CD4-positive, alpha-beta T cell treated with Interleukin-6 at 100 ng/mL for 8 hours (primary cell): ENCODE measurements at regions not wholly inside any gene's neighbourhood (a gene's known extent, or its start where the extent isn't known, plus 50 kb on each side); places are given as distances from the start of the nearest gene placed in this dataset.
"Not testable (repeated sequence)": the region's sequence is repeated elsewhere in the genome, so short reads cannot be mapped to it uniquely, and the experiment has no call there.

Source experiments
- DNase-seq: peaks from one replicate; pipeline ENCODE4 v3.0.0-alpha.2; 2020; ENCODE audit warnings: mixed read lengths, low spot score

DNA sequence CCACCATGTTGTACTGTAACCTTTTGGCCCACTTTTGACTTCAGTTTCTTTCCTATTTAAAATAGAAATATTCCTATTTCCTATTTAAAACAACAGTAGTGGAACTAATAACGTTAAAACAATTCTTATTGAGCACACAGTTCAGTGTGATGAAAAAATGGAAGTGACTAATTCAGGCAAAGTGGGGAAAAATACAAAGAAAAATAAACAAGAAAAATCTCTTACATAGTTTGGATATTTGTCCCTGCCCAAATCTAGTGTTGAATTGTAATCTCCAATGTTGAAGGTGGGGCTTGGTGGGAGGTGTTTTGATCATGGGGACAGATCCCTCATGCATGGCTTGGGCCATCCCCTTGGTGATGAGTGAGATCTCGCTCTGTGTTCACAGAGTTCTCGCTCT lies 198.1 kb upstream of the CPHXL start:
- no peak for DNase-seq

DNA sequence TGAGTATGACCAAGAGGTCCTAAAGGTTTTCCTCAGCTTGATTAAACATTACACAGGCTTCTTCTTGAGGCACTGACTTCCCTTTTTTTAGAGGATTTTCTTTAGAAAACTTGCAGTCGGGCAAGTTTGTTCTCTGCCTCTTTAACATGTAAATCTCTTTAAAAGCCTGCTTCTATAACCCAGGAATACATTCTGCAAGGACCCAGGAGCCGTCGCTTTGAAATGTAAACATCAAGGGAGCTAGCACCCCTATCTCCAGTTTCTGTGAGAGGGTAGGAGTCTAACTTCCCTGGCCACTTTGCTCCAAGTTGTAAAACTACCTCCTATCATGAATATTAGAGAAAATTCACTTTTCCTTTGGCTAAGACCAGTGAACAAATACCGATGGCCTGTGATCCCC lies 201.5 kb upstream of the CPHXL start:
- DNase-seq = no peak

DNA sequence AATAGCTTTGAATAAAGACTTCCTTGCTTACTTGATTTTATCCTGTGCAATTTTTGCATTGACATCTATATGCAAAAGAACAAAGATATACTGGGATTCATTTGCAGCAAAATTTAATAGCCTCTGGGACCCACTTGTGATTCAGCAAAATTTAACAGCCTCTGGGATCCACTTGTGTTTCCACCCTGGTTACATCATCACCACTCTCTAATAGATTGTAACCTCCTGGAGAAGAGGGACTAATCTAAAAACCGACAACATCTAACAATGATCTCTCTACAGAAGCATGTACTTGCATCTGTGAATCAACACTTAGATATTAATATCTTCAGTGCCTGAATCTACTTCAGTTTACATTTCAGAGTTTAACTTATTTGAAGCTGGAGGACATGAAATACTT lies 202.0 kb upstream of the CPHXL start:
- DNase-seq = no peak

DNA sequence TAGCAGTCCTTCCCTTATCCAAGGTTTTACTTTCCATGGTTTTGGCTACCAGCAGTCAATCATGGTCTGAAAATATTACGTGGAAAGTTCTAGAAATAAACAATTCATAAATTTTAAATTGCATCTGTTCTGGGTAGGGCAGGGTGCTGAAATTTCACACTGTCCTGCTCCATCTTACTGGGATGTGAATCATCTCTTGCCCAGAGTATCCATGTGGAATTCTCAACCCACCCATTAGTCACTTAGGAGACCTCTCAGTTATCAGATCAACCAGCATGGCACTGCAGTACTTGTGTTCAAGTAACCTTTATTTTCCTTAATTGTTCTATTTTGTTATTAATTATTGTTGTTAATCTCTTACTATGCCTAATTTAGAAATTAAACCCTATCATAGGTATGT lies 202.8 kb upstream of the CPHXL start:
- no peak for DNase-seq

DNA sequence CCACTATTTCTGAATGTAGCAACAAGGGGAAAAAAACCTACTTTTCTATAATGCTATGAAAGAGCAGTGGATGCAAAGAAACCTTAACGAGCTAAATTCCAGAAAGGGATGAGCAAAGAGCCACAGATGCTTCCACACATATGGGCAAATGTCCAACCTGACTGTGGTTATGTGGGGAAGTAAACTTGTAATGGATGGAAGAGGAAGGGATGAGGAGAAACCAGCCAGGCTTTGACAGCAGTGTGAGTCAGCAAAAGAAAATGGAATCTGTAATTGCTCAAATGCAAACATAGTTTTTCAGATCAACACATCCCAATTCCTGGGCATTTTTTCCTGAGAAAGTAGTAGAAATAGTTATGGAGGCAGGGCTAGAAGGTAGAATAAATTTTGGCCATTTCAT lies 204.8 kb upstream of the CPHXL start:
- no peak for DNase-seq

DNA sequence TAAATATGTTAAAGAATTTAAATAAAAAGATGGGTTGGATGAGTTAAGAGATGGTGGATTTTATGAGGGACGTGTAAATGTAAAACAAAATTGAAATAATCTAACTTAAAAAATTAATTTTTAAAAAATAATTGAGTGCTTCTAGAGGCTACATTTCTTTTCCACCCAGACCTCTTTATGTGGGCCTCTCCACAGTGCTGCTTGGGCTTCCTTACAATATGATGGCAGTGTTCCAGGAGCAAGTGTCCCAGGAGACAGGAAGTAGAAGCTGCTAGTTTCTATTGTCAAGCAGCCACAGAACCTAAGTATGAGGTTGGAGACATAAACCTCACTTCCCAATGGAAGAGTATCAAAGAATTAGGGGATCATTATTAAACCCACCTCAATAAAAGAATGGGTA lies 205.7 kb upstream of the CPHXL start:
- no peak for DNase-seq

DNA sequence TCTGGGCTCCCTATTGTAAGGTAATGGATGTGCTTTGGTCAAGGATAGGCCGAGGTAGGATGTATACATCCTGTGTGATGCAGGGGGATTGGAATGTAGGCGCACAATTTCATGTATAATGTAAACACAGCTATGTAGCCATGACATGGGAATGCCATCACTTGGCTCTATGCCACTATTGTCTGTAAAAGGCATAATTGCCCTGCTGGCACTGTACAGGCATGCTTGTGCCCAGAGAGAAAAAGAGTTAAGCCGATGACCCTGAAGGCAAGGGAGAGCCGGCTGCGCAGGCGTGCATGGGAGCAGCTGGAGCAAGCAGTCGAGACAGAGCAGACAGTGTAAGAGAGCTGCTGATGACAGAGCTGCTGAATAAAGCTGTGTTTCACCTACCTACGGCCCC lies 212.5 kb upstream of the CPHXL start:
- no peak for DNase-seq

DNA sequence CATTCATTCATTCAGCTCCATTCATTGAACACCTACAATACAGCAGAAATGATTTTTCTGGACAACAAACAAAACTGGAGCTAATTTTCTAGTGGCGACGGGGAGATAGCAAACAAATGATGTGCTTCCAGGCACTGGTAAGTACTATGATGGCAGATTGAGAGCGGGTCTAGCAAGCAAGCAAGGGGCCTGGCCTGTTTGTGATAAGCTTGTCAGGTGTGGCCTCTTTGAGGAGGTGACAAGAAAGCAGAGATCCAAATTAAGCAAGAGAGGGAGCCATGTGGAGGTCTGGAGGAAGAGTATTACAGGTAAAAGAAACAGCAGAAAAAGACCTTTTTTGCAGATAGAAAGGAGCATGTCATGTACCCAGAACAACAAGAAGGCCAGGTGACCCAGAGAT lies 216.1 kb upstream of the CPHXL start:
- no peak for DNase-seq

DNA sequence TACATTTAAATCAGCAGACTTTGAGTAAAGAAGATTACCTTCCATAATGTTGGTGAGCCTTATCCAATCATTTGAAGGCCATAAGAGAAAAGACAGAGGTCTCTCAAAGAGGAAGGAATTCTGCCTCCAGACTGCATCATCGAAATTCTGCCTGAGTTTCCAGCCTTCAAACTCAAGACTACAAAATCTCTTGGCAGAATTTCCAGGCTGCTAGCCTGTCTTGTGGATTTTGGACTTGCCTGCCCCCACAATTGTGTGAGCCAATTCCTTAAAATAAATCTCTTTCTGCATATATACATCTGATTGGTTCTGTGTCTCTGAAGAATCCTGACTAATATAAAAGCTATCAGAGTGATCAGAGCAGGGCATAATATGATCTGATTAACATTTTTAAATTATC lies 216.6 kb upstream of the CPHXL start:
- no peak for DNase-seq

DNA sequence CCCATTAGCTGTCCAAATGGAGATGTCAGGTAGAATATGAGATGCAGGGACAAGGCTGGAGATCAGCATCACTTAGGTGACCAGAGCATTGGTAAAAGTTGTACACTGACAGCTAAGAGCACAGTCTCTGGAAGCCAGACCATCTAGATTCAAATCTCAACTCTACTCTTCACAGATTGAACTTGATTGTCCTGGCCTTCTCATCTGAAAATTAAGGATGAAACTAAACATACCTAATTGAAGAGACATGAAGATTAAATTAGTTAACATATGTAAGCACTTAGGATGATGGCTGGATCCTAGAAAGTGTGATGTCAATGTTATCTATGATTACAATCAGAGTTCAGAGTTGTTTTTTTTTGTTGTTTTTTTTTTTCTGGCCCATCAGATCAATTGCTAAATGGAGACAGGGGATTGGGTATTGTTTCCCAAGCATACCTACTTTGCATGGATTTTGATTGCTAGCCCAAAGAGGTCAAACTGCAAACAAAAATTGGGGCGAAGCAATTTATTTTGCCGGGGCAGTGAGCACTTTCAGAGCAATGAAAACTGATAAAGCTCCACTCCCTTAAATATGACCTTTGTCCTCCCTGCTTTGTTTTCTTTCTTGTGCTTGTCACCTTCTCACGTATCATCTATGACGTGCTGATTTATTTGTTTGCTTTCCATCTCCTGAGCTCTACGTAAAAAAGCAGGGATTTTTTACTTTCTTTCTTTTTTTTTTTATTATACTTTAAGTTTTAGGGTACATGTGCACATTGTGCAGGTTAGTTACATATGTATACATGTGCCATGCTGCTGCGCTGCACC lies 217.6 kb upstream of the CPHXL start:
- DNase-seq = no peak

DNA sequence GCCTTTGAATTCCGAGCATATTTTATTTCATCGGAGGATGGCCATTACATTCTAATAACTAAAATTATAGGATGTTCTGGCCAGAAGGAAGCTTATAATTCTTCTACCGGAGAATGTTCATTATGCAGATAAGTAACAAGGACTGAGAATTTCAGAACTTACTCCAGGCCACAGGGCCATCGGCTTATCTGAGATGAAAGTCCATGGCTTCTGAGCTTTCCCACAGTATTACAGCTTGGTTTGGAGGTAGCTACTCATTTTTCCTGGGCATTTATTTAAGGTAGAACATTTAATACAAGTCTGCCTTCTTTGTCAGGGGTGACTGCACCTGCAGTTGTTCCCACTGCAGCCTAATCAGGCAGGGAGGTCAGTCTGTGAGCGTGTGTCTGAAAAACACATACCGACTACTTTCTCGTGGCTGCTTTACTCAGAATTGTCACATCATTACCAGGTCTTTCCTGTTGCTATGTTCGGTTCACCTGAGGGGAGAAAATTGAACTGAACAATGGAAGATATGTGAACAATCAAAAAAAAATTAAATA lies 219.7 kb upstream of the CPHXL start:
- DNase-seq = no peak

DNA sequence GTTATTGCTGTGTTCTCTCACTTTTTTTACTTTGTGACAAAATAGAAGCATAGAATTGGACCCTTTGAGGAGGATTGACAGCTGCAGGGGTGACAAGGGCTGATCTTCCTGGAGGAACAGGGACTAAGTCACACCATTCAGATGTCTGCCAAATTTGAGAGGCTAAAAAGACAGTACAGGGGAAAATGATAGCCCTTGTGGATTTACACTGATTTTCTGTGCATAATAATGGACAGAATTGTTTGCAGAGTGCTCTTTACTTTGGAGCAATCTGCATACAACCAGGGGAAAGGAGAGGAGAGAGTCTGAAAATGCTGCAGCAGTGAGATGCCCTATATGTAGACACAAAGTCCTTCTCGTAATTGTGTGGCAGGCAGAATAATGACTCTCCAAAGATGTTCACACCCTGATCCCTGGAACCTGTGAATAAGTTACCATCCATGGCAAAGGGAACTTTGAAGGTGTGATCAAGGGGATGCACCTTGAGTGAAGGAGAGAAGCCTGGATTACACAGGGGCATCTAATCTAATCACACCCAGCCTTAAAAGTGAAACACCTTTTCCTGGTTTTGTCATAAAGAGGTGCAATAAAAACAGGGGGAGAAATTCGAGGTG lies 221.4 kb upstream of the CPHXL start:
- no peak for DNase-seq

DNA sequence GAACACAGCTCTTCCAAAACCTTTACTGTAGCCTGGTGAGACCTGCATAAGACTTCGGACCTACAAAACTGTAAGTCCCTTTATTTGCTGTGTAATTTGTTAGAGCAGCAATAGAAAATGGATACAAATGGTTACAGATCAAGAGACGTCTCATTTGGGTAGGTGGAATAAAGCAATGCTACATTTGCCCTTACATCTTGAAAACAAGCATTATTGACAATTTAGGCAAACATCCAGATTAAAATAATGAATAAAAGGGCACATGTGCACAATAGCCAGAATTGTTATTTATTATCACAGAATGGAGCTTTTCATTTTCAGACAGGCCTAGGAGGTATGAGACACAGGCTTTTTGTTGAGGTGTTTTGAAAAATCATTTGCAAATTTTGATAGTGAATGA lies 222.2 kb upstream of the CPHXL start:
- DNase-seq = no peak

DNA sequence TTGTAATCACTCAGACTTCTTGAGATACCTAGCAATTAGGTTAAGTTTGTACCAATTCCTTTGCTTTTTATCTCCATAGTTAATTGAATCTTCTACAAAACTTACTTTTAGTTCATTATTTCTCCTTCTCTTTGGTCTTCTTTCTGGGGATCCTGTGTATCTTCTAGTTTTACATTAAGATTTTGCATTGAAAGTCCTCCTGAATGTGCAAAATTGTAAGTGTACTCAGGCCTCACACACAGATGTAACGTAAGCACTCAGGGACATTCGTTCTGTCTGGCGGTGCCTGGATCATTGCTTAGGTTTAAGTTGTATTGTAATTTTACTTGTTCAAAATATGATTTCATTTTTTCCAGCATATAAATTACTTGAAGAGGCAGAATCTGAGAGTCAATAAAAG lies 222.6 kb upstream of the CPHXL start:
- no peak for DNase-seq

DNA sequence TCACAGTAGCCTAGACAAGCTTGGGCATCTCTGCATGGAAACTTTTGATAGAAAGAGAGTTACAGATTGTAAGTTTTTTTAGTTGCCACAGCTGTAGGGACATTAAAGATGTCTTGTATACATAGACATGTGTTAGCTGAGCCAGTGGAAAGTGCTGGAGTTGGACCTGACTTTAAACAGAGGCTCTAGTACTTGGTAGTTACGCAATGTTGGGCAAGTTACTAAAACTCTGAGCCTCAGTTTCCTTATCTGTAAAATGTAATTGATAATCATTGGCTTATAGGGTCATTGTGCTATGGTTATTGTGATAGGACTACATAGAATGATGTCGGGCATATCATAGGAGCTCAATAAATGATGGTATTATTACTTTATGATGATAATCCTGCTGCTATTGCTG lies 225.8 kb upstream of the CPHXL start:
- DNase-seq = no peak

DNA sequence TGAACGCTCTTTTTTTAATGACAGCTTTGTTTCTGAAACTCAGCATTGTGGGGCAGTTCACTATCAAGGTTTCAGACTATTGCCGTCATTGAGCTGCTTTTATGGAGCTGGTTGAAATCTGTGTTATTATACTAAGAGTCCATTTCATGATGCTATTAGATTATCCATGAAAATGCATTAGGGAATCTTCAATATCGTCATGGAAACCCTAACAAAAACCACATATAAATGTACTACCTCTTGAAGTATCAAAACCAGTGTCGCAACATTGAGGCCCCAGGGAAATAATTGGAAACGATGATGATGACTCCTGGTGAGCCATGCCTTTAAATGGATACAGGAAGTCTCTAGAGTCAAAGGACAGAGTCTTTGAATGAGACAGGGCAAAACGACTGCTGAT lies 231.6 kb upstream of the CPHXL start:
- DNase-seq = no peak

DNA sequence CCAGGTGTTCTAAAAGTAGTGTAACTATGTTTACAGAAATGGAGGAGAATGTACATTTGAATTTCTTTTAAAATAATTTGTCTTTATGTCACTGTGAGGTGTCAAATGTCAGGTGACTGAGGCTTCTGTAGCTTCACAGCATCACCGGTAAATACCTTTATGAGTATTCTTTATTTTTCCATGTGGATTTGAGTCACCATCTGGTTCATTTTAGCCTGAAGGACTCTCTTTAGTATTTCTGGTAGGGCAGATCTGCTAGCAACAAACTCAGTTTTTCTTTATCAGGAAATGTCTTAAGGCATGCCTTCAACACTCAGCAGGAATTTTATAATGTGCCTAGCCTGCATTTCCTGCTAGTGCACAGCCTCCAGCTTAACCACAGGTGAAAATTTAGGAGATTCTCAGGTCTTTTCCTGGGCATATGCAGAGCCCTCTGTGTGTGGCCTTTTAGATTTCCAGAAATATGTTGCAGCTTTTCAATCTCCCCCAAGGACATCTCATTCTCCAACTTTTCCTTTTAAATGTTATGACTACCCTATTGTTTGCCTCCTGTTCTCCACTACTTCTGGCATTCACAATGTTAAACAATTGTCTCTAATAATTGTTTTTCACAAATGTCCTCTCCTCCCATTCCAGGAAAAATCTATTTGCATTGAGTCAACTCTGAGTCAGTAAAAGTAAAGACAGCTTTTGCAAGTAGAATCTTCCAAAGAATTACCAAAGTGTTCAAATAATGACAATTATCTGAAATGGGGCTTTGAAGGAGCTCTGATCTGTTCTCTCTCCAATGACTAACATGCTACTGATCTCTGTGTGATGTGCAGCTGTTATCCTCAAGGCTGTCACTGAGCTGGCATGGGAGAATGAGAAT lies 239.4 kb upstream of the CPHXL start:
- no peak for DNase-seq

DNA sequence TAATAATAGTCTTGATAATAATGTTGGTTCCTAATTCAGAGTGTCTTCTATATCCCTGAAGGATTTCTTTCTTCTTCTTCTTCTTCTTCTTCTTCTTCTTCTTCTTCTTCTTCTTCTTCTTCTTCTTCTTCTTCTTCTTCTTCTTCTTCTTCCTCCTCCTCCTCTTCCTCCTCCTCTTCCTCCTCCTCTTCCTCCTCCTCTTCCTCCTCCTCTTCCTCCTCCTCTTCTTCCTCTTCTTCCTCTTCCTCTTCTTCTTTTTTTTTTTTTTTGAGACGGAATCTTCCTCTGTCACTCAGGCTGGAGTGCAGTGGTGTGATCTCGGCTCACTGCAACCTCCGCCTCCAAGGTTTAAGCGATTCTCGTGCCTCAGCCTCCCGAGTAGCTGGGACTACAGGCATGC lies 242.8 kb upstream of the CPHXL start:
- DNase-seq = not testable (repeated sequence)

DNA sequence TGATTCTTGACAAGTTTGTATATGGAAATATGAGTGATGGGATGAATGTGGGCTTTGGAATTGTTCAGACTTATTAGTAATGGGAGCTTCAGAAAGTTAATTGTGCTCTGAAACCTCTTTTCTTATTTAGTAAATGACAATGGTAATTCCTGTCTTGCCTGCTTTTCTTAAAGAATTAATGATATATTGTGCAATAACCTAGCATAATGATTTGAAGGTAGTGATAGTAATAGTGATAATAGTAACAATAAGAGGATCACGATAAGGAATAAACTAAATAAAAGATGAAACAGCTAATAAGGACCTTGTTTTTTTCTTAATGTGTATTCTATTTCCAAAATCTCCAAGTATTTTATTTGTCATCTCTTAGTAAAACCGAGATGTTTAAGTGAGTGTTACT lies 245.0 kb upstream of the CPHXL start:
- no peak for DNase-seq

DNA sequence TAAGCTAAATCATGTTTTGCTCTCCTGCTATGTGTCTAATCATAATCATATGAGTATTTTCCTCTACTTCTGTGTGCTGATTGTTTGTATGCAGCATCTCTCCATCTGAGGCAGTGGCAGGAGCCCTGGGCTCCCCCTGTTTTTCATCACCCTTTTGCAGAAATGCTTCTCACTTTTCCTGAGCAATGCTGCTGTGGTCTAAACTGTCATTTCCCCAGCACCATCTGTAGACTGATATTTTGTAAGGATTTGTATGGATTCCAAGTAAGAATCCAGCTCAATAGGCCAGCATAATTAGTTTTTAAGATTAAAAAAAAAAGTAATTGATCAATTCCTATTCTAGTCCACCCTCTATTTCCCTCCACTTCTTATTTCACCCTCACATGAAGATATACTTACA lies 257.0 kb upstream of the CPHXL start:
- DNase-seq = no peak

DNA sequence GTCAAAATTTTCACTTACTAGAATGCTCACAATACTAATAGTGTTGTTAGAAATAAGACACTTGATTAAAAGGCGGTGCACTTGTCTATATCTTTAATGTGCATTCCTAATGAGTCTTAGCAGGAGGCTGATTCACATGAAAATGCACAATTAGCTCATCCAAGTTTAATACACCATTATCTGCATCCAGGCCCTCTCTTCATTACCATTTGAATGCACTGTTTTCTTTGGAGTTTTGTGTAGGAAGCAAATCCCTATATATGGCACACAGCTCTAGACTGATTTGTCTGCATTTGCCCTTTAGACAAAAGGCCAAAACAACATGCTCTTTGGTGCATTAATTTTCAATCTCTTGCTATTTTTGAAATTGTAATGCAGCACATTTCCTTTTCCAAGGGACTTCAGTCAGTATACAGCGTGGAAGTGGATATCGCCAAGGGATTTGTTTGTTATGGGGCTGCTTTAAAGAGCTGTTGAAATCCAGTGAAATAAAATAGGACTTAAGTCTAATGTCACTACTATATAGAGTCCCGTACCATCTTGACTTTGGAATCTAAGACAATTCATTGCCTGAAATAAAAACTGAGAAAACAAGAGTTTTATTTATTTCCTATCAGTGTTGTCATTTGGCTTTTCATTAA lies 257.6 kb upstream of the CPHXL start:
- DNase-seq = no peak

DNA sequence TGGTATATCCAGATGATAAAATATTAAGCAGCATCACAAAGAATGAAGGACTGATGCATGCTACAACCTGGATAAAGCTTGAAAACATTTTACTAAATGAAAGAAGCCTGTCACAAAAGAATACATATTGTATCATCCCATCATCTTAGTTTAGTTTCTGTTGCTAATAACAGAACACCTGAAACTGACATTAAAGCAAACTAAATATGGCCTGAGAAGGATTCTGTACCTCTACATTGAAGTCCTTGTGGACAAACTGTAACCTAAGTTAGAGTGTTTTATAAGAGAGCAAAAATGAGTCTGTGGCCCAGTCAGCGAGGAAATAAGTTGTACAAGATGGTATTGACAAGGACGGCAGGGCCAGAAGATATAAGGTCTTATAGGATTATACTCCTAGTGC lies 261.0 kb upstream of the CPHXL start:
- no peak for DNase-seq
